HG02981 (cell line): ENCODE measurements at regions not wholly inside any gene's neighbourhood (a gene's known extent, or its start where the extent isn't known, plus 50 kb on each side); places are given as distances from the start of the nearest gene placed in this dataset.
"Not testable (repeated sequence)": the region's sequence is repeated elsewhere in the genome, so short reads cannot be mapped to it uniquely, and the experiment has no call there.

ENCODE experiments used
- ATAC-seq: cut with Tn5 transposase; IDR thresholded peaks from one replicate; pipeline ENCODE4 v1.9.1; 2021; ENCODE audit warnings: mild to moderate bottlenecking, moderate library complexity; ENCODE audit not compliant: unreplicated experiment

DNA sequence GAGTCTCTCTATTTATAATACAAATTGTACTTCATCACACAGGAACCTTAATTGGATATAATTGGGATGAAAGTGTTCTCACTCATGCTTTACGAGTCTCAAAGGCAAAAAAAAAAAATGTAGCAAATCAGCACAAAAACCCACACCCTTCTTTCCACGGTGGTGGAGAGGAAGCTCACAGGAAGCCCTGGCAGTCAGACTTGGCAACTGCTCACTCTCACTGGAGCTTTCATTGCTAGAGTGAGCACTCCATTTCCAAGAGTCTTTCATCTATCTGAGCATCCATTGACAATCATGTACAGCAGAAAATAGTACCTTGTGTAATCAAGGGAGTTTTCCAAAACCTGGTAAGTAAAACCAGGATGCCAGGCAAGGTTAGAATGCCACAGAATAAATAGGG is 2159.4 kb upstream of the AGA start:
- ATAC-seq: no peak

DNA sequence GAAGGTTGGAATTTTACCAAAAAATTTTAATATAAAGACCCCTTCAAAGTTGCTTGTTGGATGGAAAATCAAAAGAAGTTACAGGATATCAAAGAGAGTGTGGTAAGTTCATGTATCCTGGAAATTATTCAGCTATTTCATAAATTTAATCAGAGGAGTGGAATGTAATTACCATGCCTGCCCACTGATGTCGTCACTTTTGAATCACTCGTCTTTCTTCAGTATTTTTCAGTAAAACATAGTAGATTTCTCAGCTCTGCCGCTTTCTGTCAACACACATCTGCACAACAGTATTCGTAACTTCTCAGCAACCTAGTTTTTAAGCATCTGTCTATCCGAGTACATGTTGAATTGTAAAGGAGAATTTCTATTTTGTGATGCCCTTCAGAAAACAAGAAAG is 2163.0 kb upstream of the AGA start:
- ATAC-seq: no peak

DNA sequence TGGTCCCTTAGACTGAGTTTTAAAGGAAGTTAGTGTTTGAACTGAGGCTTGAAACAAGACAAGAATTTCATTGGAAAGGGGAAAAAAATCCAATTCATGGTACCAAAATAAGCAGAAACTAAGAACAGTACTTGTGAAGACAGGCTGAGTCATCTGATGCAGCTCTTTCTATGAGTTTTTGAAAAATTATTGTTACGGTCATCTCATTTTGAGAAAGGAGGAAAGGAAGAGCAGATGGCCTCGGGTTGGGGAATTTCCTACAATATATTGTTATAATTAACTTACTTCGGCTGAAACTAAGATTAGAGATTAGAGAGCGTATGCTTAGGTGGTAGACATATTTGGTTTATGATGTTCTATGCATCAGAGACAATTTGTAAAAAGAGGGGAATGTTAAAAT is 2164.8 kb upstream of the AGA start:
- no peak for ATAC-seq

DNA sequence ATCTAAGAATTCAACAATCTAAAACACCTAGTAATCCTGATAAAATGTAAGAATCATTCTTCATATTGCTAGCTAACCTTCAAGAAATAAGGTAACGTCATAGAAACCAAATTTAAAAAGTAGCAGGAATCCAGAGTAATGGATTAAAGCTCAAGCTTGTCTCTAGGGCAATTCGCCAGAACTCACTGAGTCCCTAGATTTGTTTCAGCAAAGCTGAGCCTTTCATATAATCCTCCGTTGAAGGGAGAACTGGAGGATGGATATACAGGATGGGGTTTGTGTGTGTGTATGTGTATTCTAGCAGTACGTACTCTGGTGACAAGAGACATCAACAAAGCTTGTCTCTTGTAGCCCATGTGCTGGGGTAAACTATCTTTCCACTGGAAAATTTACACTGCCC is 2173.5 kb upstream of the AGA start:
- no peak for ATAC-seq

DNA sequence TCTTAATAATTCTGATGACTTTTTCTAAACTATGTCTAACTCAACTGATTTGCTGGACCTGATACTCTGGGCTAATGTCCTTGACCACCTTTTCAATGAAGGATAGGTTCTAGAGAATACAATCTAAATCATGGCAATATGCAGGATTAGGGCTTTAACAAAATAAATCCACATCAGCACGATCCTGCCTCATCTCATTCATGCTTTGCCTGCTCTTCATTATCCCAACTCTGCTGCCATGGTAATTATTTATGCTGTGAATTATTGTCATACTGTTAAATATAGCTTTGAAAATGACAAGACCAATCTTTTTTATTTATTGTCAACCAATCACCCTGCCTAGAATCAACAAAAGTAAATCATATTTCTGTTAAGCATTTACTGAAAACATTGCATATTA is 2176.7 kb upstream of the AGA start:
- no peak for ATAC-seq

DNA sequence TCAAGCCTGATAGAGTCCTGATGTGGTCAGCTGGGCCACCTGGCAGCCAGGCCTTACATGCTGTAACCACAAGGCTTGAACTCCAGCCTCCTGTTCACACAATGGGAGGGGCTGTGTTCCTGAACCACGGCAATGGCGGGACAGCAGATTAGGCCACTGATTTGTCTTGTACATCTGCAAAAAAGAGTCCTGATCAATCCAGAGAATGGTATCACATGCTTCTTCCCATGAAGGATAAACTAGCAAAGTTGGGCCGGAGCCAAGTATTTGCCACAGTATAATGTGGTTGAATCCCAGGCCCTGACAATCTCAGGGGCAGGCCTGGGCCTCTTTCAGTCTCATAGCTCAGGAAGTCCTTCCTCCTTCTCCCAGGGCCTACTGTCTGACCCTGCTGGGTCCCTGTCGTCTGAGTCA is 2182.5 kb upstream of the AGA start:
- ATAC-seq: no peak

DNA sequence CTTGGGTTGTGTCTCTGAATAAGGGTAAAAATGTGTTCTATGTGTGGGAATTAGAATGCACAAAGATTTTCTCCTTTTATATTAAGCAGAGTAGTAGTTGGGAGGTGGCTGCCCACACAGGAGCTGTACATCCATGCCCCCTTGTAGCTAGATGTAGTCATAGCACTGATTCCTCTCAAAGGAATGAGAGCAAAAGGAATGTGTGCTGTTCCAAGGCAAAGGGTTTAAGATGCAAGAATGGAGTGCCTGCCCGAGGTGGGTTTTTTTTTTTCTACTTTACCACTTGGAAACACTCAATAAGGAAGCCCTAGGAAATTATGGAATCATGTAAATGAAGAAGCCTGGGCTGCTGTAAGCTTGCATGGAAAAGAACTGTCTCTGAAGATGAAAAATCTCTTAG is 2183.2 kb upstream of the AGA start:
- ATAC-seq: no peak

DNA sequence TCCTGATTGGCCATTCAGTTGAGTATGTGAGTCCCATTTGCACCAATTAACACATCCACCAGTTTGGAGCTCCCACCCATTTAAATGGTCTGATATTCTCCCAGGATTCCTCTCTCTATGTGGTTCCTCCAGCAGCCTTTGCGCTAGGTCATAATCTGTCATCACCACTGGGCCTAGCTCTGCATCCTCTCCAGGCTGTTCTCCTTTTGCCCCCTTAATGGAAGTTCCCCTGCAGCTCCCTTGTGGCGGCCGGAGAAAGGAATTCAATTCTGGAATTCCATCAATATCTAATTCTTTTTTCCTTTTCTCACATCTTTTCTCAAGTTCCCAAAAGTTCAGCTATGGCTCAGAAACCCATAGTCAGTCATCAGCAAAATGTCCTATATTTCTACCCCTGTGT is 2184.4 kb upstream of the AGA start:
- ATAC-seq: no peak

DNA sequence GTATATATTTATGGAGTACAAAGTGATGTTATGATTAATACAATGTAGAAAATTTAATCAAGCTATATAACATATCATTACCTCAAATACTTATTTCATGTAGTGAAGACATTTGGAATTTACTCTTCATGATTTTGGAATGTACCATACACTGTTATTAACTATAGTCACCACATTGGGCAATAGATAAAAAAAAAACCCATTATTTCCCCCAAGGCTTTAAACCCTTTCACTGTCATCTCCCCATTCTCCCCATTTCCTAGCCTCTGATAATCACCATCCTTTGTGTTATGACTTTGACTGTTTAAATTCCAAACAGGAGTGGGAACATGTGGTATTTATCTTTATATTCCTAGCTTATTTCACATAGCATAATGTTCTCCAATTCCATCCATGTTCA is 2189.1 kb upstream of the AGA start:
- ATAC-seq: no peak

DNA sequence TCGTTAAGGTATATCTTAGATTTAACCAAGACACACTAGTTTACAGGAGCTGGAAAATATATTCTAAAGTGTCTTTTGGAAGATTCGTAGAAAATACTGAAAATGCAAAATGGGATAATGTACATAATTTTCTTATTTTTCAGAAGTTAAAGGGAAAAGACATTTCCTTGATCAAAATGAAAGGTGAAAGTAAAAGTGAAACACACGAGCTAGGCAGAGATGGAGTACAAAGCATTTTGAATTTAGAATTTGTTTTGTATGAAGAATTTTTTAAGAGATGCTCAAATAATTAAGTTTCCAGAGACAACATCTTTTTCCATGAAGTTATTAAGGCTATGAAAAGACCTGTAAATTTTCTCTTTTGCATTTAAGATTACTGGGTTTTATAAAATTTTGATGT is 2192.6 kb upstream of the AGA start:
- no peak for ATAC-seq

DNA sequence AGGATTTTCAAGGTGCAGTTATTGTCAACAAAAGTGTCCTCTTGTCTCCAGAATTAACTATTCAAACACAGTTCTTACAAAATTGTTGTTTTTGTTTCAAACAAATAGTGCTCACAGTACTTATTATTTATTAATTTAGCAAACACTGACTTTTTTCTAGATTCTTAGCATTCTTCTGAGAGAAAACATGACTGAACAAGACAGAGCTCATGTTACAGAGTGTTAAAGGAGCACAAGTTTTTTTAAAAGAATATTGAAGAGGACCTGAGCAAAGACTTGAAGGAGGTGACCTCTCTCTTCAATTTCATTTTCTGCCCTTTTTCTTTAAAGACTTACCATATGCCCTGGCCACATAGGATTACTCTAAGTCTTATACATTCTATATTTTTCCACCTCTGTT is 2220.3 kb upstream of the AGA start:
- ATAC-seq: no peak

DNA sequence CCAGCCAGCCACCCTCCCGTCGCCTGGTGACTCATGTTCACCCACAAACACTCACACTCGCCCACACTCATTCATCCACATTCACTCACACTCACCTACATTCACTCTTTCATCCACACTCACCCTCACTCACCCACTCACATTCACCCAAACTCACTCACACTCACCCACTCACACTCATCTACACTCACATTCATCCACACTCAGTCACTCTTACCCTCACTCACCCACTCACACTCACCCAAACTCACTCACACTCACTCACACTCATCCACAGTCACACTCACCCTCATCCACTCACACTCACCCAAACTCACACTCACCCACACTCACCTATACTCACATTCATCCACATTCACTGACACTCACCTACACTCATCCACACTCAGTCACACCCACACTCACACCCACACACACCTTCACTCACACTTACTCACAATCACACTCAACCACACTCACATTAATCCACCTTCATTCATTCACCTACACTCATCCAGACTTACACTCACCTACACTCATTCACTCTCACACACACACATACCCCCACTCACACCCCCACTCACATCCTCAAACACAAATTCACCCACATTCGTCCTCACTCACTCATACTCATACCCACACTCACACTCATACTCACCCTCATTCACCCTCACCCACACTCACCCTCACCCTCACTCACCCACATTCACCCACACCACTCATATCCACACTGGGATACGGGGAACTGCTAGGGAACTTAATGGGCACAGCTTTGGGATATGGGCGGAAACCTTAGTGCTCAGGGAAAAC is 2221.6 kb upstream of the AGA start:
- no peak for ATAC-seq

DNA sequence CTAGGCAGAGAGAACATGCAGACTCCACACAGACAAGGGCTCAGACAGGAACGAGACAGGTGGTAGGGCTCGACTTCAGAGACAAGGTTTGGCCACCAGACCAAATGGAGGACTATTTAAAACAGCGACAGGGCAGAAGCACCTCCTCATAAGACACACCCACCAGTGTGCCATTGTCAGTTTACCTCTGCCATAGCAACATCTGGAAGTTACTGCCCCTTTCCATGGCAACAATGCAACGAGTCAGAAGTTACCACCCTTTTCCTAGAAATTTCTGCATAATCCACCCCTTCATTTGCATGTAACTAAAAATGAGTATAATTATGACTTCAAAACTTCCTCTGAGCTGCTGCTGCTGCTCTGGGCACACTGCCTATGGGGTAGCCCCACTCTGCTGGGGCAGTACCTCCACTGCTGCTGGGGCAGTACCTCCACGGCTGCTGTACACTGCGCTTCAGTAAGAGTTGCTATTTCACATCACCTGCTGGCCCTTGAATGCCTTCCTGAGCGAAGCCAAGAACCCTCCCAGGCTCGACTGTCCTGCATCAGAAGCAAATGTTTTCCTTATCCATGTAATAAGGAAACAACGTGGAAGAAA is 2222.3 kb upstream of the AGA start:
- no peak for ATAC-seq

DNA sequence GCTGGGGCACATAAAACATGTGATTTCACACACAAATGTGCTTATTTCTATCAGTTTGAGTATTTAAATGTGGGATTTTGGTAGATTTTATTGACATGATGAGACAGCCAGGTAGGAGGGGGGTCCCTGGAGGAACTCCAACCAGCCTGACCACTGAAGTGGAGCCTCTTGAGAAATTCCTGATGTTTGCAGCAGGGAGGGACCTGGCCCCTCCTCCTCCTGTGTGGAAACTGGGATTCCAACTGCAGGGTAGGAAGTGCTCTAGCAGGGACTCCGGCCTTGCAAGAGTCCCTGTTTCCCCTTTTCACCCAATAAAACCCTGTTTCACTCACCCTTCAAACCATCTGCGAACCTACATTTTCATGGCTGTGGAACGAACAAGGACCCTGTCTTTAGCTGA is 2224.0 kb upstream of the AGA start:
- no peak for ATAC-seq

DNA sequence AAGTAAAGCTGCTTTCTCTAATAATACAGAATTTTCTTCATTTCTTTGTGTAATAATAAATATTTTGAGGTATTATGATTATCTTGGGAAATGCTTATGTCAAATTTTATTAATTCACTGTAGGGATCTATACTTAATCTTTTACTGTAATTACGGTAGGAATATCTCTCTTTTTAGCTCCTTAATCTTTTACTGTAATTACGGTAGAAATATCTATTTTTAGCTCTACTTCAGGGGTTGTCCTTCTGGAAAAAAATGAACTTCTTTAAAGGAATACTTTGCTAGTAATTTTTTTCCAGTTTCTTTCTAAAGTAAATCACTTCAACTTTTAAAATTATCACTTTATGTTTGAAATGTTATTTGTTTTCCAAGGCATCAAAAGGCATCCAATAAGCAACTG is 2229.4 kb upstream of the AGA start:
- ATAC-seq: no peak

DNA sequence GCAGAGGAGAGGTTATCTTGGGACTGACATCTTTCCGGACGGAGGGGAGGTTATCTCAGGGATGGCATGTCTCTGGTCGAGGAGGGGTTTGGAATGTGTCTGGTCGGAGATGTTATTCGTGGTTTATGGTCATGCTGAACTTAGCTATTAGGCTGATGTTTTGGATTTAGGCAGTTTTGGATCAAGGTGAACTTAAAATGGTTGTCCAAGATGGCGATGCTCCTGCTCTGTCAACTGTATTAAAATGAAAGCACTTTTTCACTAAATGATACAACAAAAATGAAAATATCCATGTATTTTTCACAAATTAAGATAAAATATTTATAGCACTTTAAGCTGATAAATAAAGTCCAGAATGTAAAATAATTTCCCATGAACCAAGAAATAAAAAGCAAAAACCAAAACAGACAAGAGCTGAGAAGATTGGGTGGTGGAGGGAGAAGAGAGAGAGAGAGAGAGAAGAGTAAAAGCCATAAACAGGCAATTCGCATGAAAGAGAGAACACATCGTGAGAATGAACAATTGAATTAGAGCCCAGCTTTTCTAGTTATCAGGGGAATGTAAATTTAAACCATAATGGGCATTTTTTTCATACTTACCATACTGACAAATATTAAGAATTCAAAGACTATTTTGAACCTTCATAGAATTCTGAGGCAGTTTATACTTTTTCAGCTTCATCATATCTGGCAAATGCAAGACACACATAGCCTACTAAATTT is 2236.0 kb upstream of the AGA start:
- ATAC-seq: no peak

DNA sequence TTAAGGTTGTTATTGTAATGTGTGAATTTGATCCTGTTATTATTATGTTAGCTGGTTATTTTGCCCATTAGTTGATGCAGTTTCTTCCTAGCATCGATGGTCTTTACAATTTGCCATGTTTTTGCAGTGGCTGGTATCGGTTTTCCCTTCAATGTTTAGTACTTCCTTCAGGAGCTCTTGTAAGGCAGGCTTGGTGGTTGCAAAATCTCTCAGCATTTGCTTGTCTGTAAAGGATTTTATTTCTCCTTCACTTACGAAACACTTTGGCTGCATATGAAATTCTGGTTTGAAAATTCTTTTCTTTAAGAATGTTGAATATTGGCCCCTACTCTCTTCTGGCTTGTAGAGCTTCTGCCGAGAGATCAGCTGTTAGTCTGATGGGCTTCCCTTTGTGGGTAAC is 2241.4 kb upstream of the AGA start:
- not testable (repeated sequence) for ATAC-seq

DNA sequence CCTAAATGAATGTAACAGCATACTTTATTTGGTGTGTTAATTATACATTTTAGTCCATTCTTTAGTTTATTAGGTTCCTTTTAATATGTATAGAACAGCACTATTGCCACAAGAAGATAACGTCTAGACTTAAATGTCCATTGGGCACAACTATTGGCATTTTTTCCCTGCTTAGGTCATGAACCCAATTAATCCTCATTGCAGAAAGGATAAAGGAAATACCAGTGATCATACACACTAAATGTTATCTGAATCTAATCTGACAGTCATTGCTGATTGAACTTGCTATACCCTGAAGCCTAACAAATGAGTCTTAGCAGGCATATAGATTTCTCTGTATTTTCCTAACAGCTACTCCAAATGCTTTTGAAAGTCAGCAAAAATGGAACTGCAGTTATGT is 2250.0 kb upstream of the AGA start:
- ATAC-seq: no peak

DNA sequence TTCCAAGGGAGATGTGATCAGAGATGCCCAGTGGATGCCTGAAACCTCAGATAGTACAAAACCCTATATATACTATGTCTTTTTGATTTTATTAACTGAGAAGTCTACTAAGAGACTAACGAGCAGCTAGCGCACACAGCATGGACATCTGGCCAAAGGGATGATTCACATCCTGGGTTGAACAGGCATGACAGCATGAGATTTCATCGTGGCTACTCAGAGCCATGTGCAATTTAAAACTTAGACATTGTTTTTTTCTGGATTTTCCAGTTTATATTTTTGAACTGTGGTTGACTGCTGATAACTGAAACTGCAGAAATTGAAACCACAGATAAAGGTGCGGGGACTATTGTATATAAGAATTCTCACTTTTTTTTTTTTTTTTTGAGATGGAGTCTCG is 2252.9 kb upstream of the AGA start:
- ATAC-seq: no peak

DNA sequence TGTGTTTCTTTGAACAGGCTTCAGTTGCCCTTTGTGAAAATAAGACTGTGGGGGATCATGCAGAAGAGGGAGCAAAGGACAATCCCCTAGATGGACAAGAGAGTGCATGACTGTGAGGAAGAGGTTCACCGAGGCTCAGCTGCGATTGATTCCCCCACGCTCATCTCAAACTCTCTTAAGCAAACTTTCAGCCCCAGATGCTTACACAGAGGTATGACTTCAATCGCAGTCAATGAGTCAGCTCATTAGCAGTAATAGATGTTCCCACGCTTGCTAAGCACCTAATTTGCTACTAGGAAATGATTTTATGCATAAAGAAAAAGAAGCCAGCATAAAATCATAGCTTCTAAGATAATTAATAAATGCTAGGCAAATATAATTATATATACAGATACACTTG is 2256.1 kb upstream of the AGA start:
- no peak for ATAC-seq

DNA sequence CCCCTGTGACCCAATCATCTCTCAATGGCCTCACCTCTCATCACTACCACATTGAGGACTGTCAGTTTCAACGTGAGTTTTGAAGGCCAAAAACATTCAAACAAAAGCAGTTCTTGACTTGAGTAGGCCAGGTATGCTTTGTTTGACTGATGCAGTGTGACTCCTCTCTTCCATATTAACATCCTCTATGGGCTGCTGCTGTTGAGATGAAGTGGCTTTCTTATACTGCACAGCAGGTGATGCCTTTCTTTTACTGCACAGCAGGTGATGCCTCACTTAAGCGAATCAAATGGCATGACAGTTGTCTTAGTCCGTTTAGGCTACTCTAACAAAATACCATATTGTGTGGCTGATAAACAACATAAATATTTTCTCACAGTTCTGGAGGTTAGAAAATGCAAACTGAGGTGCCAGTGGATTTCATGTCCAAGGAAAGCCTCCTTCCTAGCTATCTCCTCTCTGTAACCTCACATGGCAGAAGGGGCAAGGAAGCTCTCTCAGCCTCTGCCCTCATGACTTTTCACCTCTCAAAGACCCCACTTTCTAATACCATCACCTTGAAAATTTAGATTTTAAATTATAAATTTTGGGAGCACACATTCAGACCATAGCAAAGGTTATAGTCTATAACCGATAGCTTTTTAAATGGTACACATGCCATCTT is 2267.9 kb upstream of the AGA start:
- ATAC-seq: no peak
